ENCODE measurements at regions not wholly inside any gene's neighbourhood (a gene's known extent, or its start where the extent isn't known, plus 50 kb on each side); places are given as distances from the start of the nearest gene placed in this dataset.

DNA sequence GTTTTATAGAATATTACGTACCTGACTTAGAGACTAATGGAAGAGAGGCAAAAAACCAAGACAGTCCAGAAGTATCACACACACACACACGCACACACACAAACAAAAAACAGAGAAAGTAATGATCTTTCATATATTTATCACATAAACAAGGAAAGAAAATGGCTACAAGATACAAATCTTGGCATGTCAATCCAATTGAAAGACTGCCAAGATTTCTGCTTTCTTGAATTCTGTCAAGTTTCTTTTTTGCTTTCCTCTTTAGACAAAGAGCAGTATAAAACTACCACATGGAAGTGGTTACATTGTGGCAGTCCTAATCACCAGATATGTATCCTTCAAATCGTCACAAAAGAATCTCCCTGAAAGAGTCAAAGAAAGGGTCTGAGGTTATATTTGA lies 2097.4 kb upstream of the AGA start:
- Histone ChIP-seq H3K4me3 (no peak overlapping the region), H3K36me3 (no peaks in the 10 kb centered on the region), H3K27me3 (no peaks in the 10 kb centered on the region), H3K9me3 (no peaks in the 10 kb centered on the region)
- DNase-seq: no peak

DNA sequence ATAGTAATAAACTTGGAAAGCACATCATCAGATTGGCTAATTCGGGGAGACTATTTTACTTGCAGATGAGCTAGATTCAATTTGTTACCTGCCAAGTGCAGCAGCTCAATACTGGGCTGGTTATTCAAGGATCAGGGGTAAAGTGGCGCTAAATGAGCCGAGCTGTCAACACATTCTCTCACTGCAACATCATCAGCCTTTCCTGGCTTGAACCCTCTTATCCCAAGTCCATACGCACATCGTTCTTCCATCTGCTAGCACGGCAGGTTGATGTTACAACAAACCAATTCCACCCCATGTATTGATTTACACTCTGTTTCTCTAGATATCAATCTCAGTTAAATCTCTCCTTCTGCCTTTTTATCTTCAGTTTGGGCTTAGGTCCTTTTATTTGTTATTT lies 2101.5 kb upstream of the AGA start:
- Histone ChIP-seq H3K36me3 (no peaks in the 10 kb centered on the region), H3K4me3 (no peak overlapping the region), H3K27me3 (no peaks in the 10 kb centered on the region), H3K9me3 (no peaks in the 10 kb centered on the region)
- DNase-seq: no peak

DNA sequence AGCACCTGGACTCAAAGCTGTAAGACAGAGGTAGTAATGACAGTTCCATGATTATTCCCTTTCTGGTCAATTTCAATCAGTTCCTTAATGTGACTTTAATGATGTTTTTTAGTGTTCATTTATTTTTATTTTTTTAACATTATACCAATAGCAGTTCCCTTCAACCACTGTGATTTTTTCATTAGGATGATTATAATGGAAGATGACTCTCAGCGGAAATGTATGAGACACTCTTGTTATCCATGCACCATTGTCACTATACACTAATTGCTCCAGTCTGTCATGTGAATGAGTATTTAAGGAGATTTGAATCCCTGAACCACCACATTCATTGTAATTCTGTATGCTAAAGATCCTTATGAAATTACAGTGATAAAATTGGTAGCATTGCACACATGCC lies 2102.3 kb upstream of the AGA start:
- Histone ChIP-seq H3K27me3 (no peaks in the 10 kb centered on the region), H3K9me3 (no peaks in the 10 kb centered on the region)
- no peak for DNase-seq

DNA sequence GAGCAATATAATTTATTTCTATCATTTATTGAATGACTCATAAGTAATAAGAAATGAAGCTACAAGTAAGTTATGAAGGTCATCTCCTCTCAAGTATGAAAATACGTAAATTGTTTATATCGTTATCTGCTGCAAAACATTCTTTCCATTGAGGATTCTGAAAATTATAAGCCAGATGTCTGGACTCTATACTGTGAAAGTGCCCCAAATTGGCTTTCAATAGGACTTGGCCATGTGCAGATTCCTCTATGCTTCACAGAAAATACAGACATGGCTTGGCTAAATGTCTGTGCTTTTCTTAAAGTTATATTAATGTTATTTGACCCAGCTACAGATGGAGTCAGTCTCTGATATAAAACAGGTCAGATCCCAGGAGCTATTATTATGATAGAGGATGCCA lies 2109.9 kb upstream of the AGA start:
- DNase-seq: no peak
- H3K4me3 ChIP-seq: no peak overlapping the region

More for the DNA sequence above, 2102.3 kb upstream of the AGA start:
- H3K4me3 ChIP-seq: no peak overlapping the region
- no peaks in the 10 kb centered on the region for H3K36me3 ChIP-seq

DNA sequence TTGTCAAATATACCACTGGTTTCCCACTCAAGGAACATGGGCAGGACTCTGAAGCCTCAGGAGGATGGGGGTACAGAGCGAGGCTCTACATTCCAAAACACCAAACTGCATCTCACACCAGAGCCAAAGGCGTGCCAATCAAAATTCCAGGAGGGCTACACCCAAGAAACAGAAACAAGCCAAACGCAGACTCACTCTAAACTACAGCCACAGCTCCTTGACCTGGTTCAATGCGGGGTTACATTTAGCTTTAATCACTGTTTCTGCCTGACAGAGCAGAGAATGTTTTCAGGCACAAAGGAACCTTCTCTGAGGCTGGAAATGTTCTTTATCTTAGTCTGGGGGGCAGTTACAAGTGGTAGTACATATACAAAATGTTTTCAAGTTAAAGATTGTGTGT lies 2121.5 kb upstream of the AGA start:
- Histone ChIP-seq H3K27me3 (no peaks in the 10 kb centered on the region), H3K36me3 (no peaks in the 10 kb centered on the region), H3K9me3 (no peaks in the 10 kb centered on the region), H3K4me3 (no peak overlapping the region)
- no peak for DNase-seq

More for the DNA sequence above, 2109.9 kb upstream of the AGA start:
- H3K27me3 ChIP-seq: no peaks in the 10 kb centered on the region
- no peaks in the 10 kb centered on the region for H3K36me3 ChIP-seq
- no peaks in the 10 kb centered on the region for H3K9me3 ChIP-seq

DNA sequence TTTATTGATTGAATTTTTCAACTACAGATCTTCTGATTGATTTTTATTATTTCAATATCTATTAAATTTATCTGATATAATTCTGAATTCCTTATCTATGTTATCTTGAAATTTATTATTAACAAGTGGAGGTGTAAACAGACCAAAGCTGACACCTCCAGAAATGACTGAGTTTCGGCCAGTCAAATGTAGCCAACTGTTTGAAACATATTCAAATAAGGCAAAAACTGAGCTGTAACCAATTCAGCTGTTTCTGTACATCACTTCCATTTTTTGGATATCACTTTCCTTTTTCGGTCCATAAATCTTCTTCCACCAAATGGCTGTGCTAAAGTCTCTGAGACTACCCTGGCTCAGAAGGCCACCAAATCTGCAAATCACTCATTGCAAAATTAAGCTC lies 2127.3 kb upstream of the AGA start:
- H3K9me3 ChIP-seq: no peaks in the 10 kb centered on the region
- no peak for DNase-seq

DNA sequence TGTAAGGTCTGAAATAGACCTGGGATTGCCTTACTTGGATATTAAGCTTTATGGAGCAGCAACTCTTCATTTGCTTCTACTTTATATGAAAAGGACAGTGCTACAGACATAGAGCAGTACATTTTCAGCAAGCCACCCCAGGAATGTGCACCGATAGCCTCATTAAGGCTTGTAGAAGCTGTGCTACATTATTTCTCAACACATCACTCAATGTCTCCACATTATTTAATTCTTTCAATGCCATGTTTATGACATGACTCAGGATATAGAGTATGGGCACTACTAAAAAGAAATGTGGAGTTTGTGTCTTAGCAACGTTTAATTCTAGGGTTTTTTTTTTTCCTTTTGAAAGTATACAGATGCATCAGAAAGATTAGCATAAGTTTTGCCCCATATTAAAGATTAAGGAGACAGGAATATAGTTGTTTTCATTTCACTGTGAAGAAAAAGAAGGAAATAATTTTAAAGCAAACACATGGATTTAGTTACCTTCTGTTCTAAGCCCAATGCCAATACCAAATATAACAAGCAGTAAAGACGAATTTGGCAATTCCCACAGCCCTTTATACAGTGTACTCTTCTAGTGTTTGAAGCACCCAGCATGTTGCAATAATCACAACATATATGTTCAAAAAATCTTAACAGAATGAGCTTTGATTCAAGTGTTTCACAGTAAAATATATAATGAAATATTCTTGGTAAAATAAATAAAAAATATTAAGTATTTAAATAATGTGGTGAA lies 2140.1 kb upstream of the AGA start:
- Histone ChIP-seq H3K4me3 (no peak overlapping the region), H3K36me3 (no peaks in the 10 kb centered on the region), H3K9me3 (no peaks in the 10 kb centered on the region), H3K27me3 (no peaks in the 10 kb centered on the region)
- no peak for DNase-seq

More for the DNA sequence above, 2127.3 kb upstream of the AGA start:
- no peaks in the 10 kb centered on the region for H3K36me3 ChIP-seq
- H3K4me3 ChIP-seq: no peak overlapping the region
- no peaks in the 10 kb centered on the region for H3K27me3 ChIP-seq

DNA sequence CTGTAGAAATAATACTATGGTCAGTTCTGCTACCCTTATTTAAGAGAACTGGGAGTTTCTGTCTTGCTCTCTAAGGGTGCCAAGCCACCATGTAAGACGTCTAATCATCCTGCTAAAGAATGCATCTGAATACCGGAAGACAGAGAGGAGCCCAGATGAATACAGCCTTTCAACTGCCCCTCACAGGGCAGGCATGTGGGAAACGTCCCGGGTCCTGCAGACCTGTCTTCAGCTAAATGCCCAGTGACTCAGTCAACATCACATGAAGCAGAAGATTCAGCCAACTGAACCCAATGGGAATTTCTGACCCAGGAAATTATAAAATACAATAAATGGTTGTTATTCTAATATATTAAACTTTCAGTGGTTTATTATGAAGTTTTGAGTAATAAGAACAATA lies 2141.0 kb upstream of the AGA start:
- Histone ChIP-seq H3K9me3 (no peaks in the 10 kb centered on the region), H3K36me3 (no peaks in the 10 kb centered on the region), H3K27me3 (no peaks in the 10 kb centered on the region), H3K4me3 (no peak overlapping the region)
- DNase-seq: no peak

DNA sequence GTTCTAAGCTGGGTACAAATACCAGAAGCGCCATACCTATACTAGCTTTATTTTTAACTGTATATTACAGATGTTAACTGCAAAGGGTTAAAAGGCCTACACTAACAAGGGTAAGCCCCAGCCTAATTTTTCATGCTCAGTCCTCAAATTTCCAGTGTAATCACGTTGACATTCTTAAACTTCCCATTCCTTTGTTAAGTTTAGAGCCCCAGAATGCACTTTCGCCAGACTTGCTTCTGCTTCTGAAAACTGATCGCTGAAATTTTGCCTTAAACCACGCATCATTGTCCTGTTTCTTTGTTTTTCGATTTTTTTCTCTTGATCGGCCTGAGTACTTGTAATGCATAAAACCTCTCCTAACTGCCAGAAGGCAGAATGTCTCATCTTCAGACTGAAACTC lies 2141.9 kb upstream of the AGA start:
- Histone ChIP-seq H3K9me3 (no peaks in the 10 kb centered on the region), H3K4me3 (no peak overlapping the region), H3K27me3 (no peaks in the 10 kb centered on the region), H3K36me3 (no peaks in the 10 kb centered on the region)
- DNase-seq: no peak

DNA sequence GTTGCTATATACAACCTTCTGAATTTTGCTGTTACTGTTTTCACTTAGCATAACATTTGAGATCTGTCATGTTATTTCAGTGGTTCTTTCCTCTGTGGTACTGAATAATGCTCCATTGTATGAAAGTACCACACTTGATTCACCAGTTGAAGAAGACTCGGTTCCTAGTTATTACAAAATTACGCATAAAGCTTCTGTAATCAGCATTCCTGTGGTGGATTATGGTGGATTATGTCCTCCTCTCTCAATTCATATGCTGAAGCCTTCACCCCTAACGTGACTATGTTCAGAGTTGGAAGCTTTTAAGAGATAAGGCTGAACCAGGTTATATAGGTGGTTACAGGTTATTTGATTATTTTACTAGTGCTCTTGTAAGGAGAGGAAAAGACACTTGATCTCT lies 2143.5 kb upstream of the AGA start:
- DNase-seq: no peak
- no peaks in the 10 kb centered on the region for H3K36me3 ChIP-seq
- no peaks in the 10 kb centered on the region for H3K9me3 ChIP-seq
- no peaks in the 10 kb centered on the region for H3K27me3 ChIP-seq
- H3K4me3 ChIP-seq: no peak overlapping the region

DNA sequence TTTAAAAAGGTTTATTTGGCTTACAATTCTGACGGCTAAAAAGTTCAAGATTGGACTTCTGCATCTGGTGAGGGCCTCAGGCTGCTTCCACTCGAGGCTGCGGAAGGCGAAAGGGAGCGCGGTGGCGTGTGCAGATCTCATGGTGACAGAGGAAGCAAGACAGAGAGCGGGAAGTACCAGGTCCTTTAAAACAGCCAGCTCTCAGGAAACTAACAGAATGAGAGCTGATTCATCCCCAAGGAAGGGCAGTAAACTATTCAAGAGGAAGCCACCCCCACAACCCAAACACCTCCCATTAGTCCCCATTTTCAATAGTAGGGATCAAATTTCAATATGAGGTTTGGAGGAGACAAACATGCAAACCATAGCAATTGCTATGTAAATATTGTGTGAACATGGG lies 2144.2 kb upstream of the AGA start:
- no peak overlapping the region for H3K4me3 ChIP-seq

DNA sequence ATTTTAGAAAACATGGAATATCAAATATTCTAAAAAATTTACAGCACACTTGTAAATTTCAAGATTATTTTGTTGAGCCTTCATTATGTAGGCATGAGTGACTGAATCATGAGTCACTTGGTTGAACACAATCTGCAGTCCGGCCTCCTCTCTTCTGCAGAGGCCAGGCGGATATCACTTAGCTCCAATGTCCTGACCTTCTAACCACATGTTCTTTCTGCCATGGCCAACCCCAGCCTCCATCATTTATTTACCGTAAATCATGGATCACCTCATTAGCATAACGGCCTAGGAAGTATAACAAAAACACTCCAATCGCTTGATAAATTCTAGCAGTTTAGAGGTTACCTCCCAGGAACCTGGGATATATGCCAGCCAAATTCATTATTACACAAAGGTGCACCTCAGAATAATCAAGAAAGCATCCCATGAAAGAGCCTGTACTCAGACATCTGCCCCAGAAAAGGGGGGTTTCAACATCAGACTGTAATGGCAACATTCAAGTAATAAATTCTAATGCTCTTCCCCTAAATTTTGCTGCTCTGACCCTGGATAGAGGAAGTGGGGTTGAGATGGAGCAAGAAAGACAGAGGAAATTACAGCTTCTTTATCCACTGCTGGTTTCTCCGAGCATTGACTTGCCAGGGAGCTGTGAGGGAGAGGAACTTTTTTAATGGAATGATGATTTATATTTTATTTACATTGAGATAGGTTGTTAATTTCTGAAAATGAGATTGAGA lies 2153.6 kb upstream of the AGA start:
- no peak overlapping the region for H3K4me3 ChIP-seq
- no peaks in the 10 kb centered on the region for H3K27me3 ChIP-seq
- DNase-seq: no peak
- no peaks in the 10 kb centered on the region for H3K9me3 ChIP-seq
- H3K36me3 ChIP-seq: no peaks in the 10 kb centered on the region

More for the DNA sequence above, 2144.2 kb upstream of the AGA start:
- H3K27me3 ChIP-seq: no peaks in the 10 kb centered on the region
- DNase-seq: no peak
- no peaks in the 10 kb centered on the region for H3K9me3 ChIP-seq
- no peaks in the 10 kb centered on the region for H3K36me3 ChIP-seq

DNA sequence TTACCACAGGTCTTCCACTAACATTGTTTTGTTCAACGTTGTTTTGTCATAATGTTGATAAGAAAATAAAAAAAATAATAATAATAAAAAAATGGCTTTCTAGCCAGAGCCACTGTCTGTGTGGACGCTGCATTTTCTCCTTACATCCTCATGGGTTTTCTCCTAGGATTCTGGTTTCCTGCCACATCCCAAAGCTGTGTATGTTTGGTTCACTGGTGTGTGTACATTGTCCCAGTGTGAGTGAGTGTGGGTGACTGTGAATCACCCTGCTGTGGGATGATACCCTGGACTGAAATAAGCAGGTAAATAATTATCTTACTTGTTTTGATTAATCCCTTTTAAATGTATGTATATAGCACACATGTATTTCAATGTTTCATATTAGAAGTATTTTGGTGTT lies 2154.4 kb upstream of the AGA start:
- no peak for DNase-seq
- Histone ChIP-seq H3K36me3 (no peaks in the 10 kb centered on the region), H3K4me3 (no peak overlapping the region), H3K9me3 (no peaks in the 10 kb centered on the region), H3K27me3 (no peaks in the 10 kb centered on the region)

DNA sequence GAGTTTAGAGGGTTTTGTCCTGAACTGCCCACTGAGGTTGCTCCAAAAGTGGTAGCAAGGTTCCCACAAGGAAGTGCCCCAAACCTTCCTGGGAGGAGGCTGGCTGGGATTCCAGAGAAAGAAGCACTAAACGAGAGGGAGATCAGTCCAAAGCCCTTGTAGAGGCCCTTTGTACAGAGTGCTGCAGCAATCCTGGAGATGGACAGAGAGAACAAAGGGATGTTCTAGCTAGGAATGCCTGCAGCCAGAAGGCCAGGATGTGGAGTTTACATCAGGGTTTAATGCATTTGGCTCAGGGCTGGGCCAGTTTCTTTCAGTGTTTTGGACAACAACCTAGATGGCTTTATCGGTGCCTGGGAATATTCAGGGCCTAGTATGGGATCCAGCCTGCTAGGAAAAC lies 2155.1 kb upstream of the AGA start:
- Histone ChIP-seq H3K9me3 (no peaks in the 10 kb centered on the region), H3K27me3 (no peaks in the 10 kb centered on the region), H3K36me3 (no peaks in the 10 kb centered on the region), H3K4me3 (no peak overlapping the region)
- no peak for DNase-seq

DNA sequence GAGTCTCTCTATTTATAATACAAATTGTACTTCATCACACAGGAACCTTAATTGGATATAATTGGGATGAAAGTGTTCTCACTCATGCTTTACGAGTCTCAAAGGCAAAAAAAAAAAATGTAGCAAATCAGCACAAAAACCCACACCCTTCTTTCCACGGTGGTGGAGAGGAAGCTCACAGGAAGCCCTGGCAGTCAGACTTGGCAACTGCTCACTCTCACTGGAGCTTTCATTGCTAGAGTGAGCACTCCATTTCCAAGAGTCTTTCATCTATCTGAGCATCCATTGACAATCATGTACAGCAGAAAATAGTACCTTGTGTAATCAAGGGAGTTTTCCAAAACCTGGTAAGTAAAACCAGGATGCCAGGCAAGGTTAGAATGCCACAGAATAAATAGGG lies 2159.4 kb upstream of the AGA start:
- no peak overlapping the region for H3K4me3 ChIP-seq
- no peaks in the 10 kb centered on the region for H3K27me3 ChIP-seq
- no peaks in the 10 kb centered on the region for H3K36me3 ChIP-seq
- no peaks in the 10 kb centered on the region for H3K9me3 ChIP-seq
- DNase-seq: no peak

DNA sequence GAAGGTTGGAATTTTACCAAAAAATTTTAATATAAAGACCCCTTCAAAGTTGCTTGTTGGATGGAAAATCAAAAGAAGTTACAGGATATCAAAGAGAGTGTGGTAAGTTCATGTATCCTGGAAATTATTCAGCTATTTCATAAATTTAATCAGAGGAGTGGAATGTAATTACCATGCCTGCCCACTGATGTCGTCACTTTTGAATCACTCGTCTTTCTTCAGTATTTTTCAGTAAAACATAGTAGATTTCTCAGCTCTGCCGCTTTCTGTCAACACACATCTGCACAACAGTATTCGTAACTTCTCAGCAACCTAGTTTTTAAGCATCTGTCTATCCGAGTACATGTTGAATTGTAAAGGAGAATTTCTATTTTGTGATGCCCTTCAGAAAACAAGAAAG lies 2163.0 kb upstream of the AGA start:
- Histone ChIP-seq H3K4me3 (no peak overlapping the region), H3K9me3 (no peaks in the 10 kb centered on the region), H3K36me3 (no peaks in the 10 kb centered on the region), H3K27me3 (no peaks in the 10 kb centered on the region)
- DNase-seq: no peak

DNA sequence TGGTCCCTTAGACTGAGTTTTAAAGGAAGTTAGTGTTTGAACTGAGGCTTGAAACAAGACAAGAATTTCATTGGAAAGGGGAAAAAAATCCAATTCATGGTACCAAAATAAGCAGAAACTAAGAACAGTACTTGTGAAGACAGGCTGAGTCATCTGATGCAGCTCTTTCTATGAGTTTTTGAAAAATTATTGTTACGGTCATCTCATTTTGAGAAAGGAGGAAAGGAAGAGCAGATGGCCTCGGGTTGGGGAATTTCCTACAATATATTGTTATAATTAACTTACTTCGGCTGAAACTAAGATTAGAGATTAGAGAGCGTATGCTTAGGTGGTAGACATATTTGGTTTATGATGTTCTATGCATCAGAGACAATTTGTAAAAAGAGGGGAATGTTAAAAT lies 2164.8 kb upstream of the AGA start:
- Histone ChIP-seq H3K27me3 (no peaks in the 10 kb centered on the region), H3K9me3 (no peaks in the 10 kb centered on the region), H3K4me3 (no peak overlapping the region), H3K36me3 (no peaks in the 10 kb centered on the region)
- no peak for DNase-seq

DNA sequence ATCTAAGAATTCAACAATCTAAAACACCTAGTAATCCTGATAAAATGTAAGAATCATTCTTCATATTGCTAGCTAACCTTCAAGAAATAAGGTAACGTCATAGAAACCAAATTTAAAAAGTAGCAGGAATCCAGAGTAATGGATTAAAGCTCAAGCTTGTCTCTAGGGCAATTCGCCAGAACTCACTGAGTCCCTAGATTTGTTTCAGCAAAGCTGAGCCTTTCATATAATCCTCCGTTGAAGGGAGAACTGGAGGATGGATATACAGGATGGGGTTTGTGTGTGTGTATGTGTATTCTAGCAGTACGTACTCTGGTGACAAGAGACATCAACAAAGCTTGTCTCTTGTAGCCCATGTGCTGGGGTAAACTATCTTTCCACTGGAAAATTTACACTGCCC lies 2173.5 kb upstream of the AGA start:
- no peak for DNase-seq
- H3K27me3 ChIP-seq: no peaks in the 10 kb centered on the region
- no peaks in the 10 kb centered on the region for H3K9me3 ChIP-seq
- H3K4me3 ChIP-seq: no peak overlapping the region
- no peaks in the 10 kb centered on the region for H3K36me3 ChIP-seq

All from MG63 (cell line).